ENCODE measurements at regions not wholly inside any gene's neighbourhood (a gene's known extent, or its start where the extent isn't known, plus 50 kb on each side); places are given as distances from the start of the nearest gene placed in this dataset.
"Not testable (repeated sequence)": the region's sequence is repeated elsewhere in the genome, so short reads cannot be mapped to it uniquely, and the experiment has no call there.

GRCh38 chr6:49284180-49284579 is 178.9 kb downstream of the MMUT start:
- Mint-ChIP-seq H3K9me3 (peaks cover 6 to 23% of the 10 kb centered on the region in 2 experiments), H3K27ac (no peak overlapping the region), H3K4me1 (0 out of 4 replicates have a peak, but pooled peaks cover 0 to 1% of the 10 kb centered on the region in 2 experiments), H3K36me3 (ENCODE audit: insufficient read depth in 1 of 3, low read depth in 3 of 3) (peaks cover 0 to 4% (median 4%) of the 10 kb centered on the region in 3 experiments; a peak in 5 of 7 replicates), H3K27me3 (ENCODE audit: low read depth) (no peaks in the 10 kb centered on the region), H3K4me3 (no peak overlapping the region)
- Histone ChIP-seq H4K20me1 (ENCODE audit: control insufficient read depth, insufficient read depth, insufficient read length) (no peaks in the 10 kb centered on the region), H3K79me1 (ENCODE audit: insufficient read depth, low read depth, low read length, poor library complexity, severe bottlenecking) (no peaks in the 10 kb centered on the region), H4K5ac (ENCODE audit: insufficient read length, low read depth, low read length) (no peak overlapping the region), H2BK15ac (ENCODE audit: low read depth, low read length) (no peak overlapping the region), H4K91ac (ENCODE audit: insufficient read length, low read depth, low read length) (no peak overlapping the region), H4K8ac (replicated peaks; ENCODE audit: insufficient read length, low read depth, low read length) (no peak overlapping the region), H2AFZ (ENCODE audit: low read length) (no peak overlapping the region), H3K4ac (ENCODE audit: low read depth, low read length) (no peak overlapping the region), H3K27me3 (ENCODE audit: insufficient read depth, low read length) (no peaks in the 10 kb centered on the region), H2BK5ac (ENCODE audit: insufficient read length, low read length) (no peak overlapping the region), H3K4me2 (ENCODE audit: insufficient read depth, insufficient read length, low read length) (no peak overlapping the region), H2BK20ac (ENCODE audit: low read depth, low read length, poor library complexity, severe bottlenecking) (no peak overlapping the region), H3K23ac (ENCODE audit: insufficient read length, low read depth, low read length) (no peak overlapping the region), H3K9me3 (ENCODE audit: control insufficient read depth, low read depth, low read length) (no peaks in the 10 kb centered on the region), H3K23me2 (ENCODE audit: insufficient read length, low read depth, low read length, poor library complexity, severe bottlenecking) (no peaks in the 10 kb centered on the region), H3K9ac (ENCODE audit: extremely low read depth, insufficient read length, low read length) (no peak overlapping the region), H2AK5ac (ENCODE audit: insufficient read length, low read length) (no peak overlapping the region), H3T11ph (ENCODE audit: low read length) (no peak overlapping the region), H2BK12ac (ENCODE audit: insufficient read length, low read depth, low read length) (no peak overlapping the region), H3K4me1 (ENCODE audit: insufficient read depth, low read length) (no peaks in the 10 kb centered on the region), H3K18ac (ENCODE audit: insufficient read length, low read depth, low read length) (no peak overlapping the region), H3K56ac (ENCODE audit: insufficient read length, low read depth, low read length) (no peak overlapping the region), H3K27ac (ENCODE audit: insufficient read length, low read depth, low read length) (no peak overlapping the region), H3K14ac (ENCODE audit: insufficient read depth, low read length) (no peak overlapping the region), H3K79me2 (ENCODE audit: insufficient read depth, low read length) (no peaks in the 10 kb centered on the region), H2BK120ac (ENCODE audit: low read depth, low read length, poor library complexity, severe bottlenecking) (no peak overlapping the region)
- TF ChIP-seq, protein P1, sequence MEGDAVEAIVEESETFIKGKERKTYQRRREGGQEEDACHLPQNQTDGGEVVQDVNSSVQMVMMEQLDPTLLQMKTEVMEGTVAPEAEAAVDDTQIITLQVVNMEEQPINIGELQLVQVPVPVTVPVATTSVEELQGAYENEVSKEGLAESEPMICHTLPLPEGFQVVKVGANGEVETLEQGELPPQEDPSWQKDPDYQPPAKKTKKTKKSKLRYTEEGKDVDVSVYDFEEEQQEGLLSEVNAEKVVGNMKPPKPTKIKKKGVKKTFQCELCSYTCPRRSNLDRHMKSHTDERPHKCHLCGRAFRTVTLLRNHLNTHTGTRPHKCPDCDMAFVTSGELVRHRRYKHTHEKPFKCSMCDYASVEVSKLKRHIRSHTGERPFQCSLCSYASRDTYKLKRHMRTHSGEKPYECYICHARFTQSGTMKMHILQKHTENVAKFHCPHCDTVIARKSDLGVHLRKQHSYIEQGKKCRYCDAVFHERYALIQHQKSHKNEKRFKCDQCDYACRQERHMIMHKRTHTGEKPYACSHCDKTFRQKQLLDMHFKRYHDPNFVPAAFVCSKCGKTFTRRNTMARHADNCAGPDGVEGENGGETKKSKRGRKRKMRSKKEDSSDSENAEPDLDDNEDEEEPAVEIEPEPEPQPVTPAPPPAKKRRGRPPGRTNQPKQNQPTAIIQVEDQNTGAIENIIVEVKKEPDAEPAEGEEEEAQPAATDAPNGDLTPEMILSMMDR (conservative IDR thresholded peaks at IDR 0.05): no peak
- DNase-seq: no peak
- WGBS (ENCODE audit: extremely low coverage, insufficient read length, low lambda C conversion rate): no CpG with 5 or more reads among the region's 1 CpG

- not testable (repeated sequence) for H3K23me2 ChIP-seq (ENCODE audit: insufficient read length, low read depth, low read length, poor library complexity, severe bottlenecking); H3K18ac ChIP-seq (ENCODE audit: insufficient read length, low read depth, low read length); H2AK5ac ChIP-seq (ENCODE audit: insufficient read length, low read length); H3K9me3 ChIP-seq (ENCODE audit: control insufficient read depth, low read depth, low read length); H3K27ac Mint-ChIP-seq; H3K27me3 ChIP-seq (ENCODE audit: insufficient read depth, low read length); H3K27ac ChIP-seq (ENCODE audit: insufficient read length, low read depth, low read length); H3K4me3 Mint-ChIP-seq; H3K79me1 ChIP-seq (ENCODE audit: insufficient read depth, low read depth, low read length, poor library complexity, severe bottlenecking); H2BK120ac ChIP-seq (ENCODE audit: low read depth, low read length, poor library complexity, severe bottlenecking); H3K4me1 ChIP-seq (ENCODE audit: insufficient read depth, low read length); H2BK15ac ChIP-seq (ENCODE audit: low read depth, low read length); H2AFZ ChIP-seq (ENCODE audit: low read length); H3K56ac ChIP-seq (ENCODE audit: insufficient read length, low read depth, low read length); H4K20me1 ChIP-seq (ENCODE audit: control insufficient read depth, insufficient read depth, insufficient read length); H3K4me1 Mint-ChIP-seq; H3K9ac ChIP-seq (ENCODE audit: extremely low read depth, insufficient read length, low read length); H3K27me3 Mint-ChIP-seq (ENCODE audit: low read depth); DNase-seq; H4K5ac ChIP-seq (ENCODE audit: insufficient read length, low read depth, low read length); H3K23ac ChIP-seq (ENCODE audit: insufficient read length, low read depth, low read length); H2BK12ac ChIP-seq (ENCODE audit: insufficient read length, low read depth, low read length); H4K8ac ChIP-seq (replicated peaks; ENCODE audit: insufficient read length, low read depth, low read length); H3K4me2 ChIP-seq (ENCODE audit: insufficient read depth, insufficient read length, low read length); H2BK20ac ChIP-seq (ENCODE audit: low read depth, low read length, poor library complexity, severe bottlenecking); H3K14ac ChIP-seq (ENCODE audit: insufficient read depth, low read length); H3K4ac ChIP-seq (ENCODE audit: low read depth, low read length); H2BK5ac ChIP-seq (ENCODE audit: insufficient read length, low read length); H4K91ac ChIP-seq (ENCODE audit: insufficient read length, low read depth, low read length); H3K79me2 ChIP-seq (ENCODE audit: insufficient read depth, low read length); H3T11ph ChIP-seq (ENCODE audit: low read length)
- Mint-ChIP-seq H3K9me3 (peaks cover 19 to 21% of the 10 kb centered on the region in 2 experiments), H3K36me3 (ENCODE audit: insufficient read depth in 1 of 3, low read depth in 3 of 3) (peaks cover 13 to 22% (median 16%) of the 10 kb centered on the region in 3 experiments)
- WGBS (ENCODE audit: extremely low coverage, insufficient read length, low lambda C conversion rate): no CpG with 5 or more reads among the region's 27 CpGs
Measured at GRCh38 chr6:49274809-49275769, 188.0 kb downstream of the MMUT start.

Measured in H9 (cell line).